ENCODE measurements at regions not wholly inside any gene's neighbourhood (a gene's known extent, or its start where the extent isn't known, plus 50 kb on each side); places are given as distances from the start of the nearest gene placed in this dataset.
A peak's percentile ranks its signal among the peaks of the same experiment; 100 is the strongest.

- no peak for DNase-seq (ENCODE audit: low spot score)
Observed at GRCh38 chr12:91792597-91792996, 353.0 kb downstream of the BTG1 start.

- no peak for DNase-seq (ENCODE audit: low spot score)
Observed at GRCh38 chr12:91786499-91787272, 359.0 kb downstream of the BTG1 start.

GRCh38 chr12:91785655-91786498, 359.8 kb downstream of the BTG1 start:
- no peak for DNase-seq (ENCODE audit: low spot score)

- DNase-seq (ENCODE audit: low spot score): no peak
Observed at GRCh38 chr12:91781114-91781513, 364.5 kb downstream of the BTG1 start.

- DNase-seq (ENCODE audit: low spot score): peak; percentile 98
Observed at GRCh38 chr12:91778938-91779400, 366.7 kb downstream of the BTG1 start.

GRCh38 chr12:91778091-91778832, 367.4 kb downstream of the BTG1 start:
- no peak for DNase-seq (ENCODE audit: low spot score)

GRCh38 chr12:91777268-91777992, 368.2 kb downstream of the BTG1 start:
- peak; percentile 7 for DNase-seq (ENCODE audit: low spot score)

- no peak for DNase-seq (ENCODE audit: low spot score)
Observed at GRCh38 chr12:91774434-91774921, 371.2 kb downstream of the BTG1 start.

- DNase-seq (ENCODE audit: low spot score): no peak
Observed at GRCh38 chr12:91773749-91774429, 371.8 kb downstream of the BTG1 start.

- DNase-seq (ENCODE audit: low spot score): peak; percentile 9
Observed at GRCh38 chr12:91772411-91772810, 373.2 kb downstream of the BTG1 start.

GRCh38 chr12:91769736-91770135, 375.9 kb downstream of the BTG1 start:
- no peak for DNase-seq (ENCODE audit: low spot score)

- no peak for DNase-seq (ENCODE audit: low spot score)
Observed at GRCh38 chr12:91767237-91767636, 378.4 kb downstream of the BTG1 start.

- DNase-seq (ENCODE audit: low spot score): no peak
Observed at GRCh38 chr12:91766454-91766853, 379.2 kb downstream of the BTG1 start.

GRCh38 chr12:91763654-91764370, 381.8 kb downstream of the BTG1 start:
- no peak for DNase-seq (ENCODE audit: low spot score)

GRCh38 chr12:91753649-91754048, 392.0 kb downstream of the BTG1 start:
- DNase-seq (ENCODE audit: low spot score): no peak

- no peak for DNase-seq (ENCODE audit: low spot score)
Observed at GRCh38 chr12:91746976-91747375, 398.7 kb downstream of the BTG1 start.

GRCh38 chr12:91744597-91744996, 401.0 kb downstream of the BTG1 start:
- no peak for DNase-seq (ENCODE audit: low spot score)

- no peak for DNase-seq (ENCODE audit: low spot score)
Observed at GRCh38 chr12:91743704-91744321, 401.8 kb downstream of the BTG1 start.

- DNase-seq (ENCODE audit: low spot score): no peak
Observed at GRCh38 chr12:91743280-91743679, 402.4 kb downstream of the BTG1 start.

- no peak for DNase-seq (ENCODE audit: low spot score)
Observed at GRCh38 chr12:91741932-91742331, 403.7 kb downstream of the BTG1 start.

Measured in RKO (cell line).